Sigmoid colon (tissue), 6 donors: ENCODE measurements at regions not wholly inside any gene's neighbourhood (a gene's known extent, or its start where the extent isn't known, plus 50 kb on each side); places are given as distances from the start of the nearest gene placed in this dataset.
"Not testable (repeated sequence)": the region's sequence is repeated elsewhere in the genome, so short reads cannot be mapped to it uniquely, and the experiment has no call there.

Source experiments
- DNase-seq: peaks from one replicate; pipeline ENCODE4 v3.0.0-alpha.2; 2019
- H3K27ac ChIP-seq, 4 donors: fragments of 200-600 bp; sonication (generic); one replicate each; pipeline ENCODE4 v1.5.1; 2016 to 2019; ENCODE audit warnings: mild to moderate bottlenecking in 1 of 4
- H3K27me3 ChIP-seq, 3 donors: fragments of 200-600 bp; sonication (generic); one replicate each; pipeline ENCODE4 v1.5.1; 2019; ENCODE audit warnings: mild to moderate bottlenecking in 1 of 3
- H3K36me3 ChIP-seq, 4 donors: fragments of 200-600 bp; sonication (generic); one replicate each; pipeline ENCODE4 v1.5.1; 2016 to 2019
- H3K4me1 ChIP-seq, 4 donors: fragments of 200-600 bp; sonication (generic); one replicate each; pipeline ENCODE4 v1.5.1; 2017 to 2019
- H3K4me3 ChIP-seq, 4 donors: fragments of 200-600 bp; sonication (generic); one replicate each; pipeline ENCODE4 v1.5.1; 2017 to 2019; ENCODE audit warnings: mild to moderate bottlenecking in 2 of 4, moderate library complexity in 1 of 4
- H3K9me3 ChIP-seq, 4 donors: fragments of 200-600 bp in 3 of 4; sonication (generic) in 3 of 4; one replicate each; pipeline versions ENCODE4 v1.5.1 to v1.6.1; 2013 to 2019
- CTCF ChIP-seq, 4 experiments: fragments of 450-650 bp in 3 of 4; fragments of 200-600 bp in 1 of 4; IDR thresholded peaks; one replicate each; pipeline ENCODE4 v1.5.1; 2016 to 2019; ENCODE audit warnings: antibody characterized with exemption in 4 of 4, mild to moderate bottlenecking in 3 of 4, moderate library complexity in 2 of 4
- EP300 ChIP-seq, 4 donors: sonication (generic); formaldehyde crosslinking; IDR thresholded peaks; one replicate each; pipeline ENCODE4 v1.6.1; 2017; ENCODE audit warnings: antibody characterized with exemption in 4 of 4
- POLR2A ChIP-seq, 2 donors: fragments of 450-650 bp; IDR thresholded peaks; one replicate each; pipeline ENCODE4 v1.6.1; 2016; ENCODE audit warnings: antibody characterized with exemption in 2 of 2, mild to moderate bottlenecking in 2 of 2, moderate library complexity in 2 of 2
- POLR2AphosphoS5 ChIP-seq, 4 donors: sonication (generic); formaldehyde crosslinking; IDR thresholded peaks; one replicate each; pipeline ENCODE4 v1.6.1; 2017; ENCODE audit warnings: antibody characterized with exemption in 4 of 4
- WGBS, 2 donors: extraction: QIAGEN DNeasy Blood & Tissue Kit; methylation state at CpG; one replicate each; pipeline ENCODE4 v1.1.7; 2013; 5-methylcytosine and 5-hydroxymethylcytosine counted together
- intact Hi-C: fragments of 100-400 bp; cut with DNase I; formaldehyde crosslinking; loops from one replicate; pipeline ENCODE4 v1.15.1; 2023
- donor health status: healthy with polysubstance abuse.
- donor health status: healthy.

- Histone ChIP-seq H3K9me3 (no peaks in the 10 kb centered on the region), H3K27me3 (no peaks in the 10 kb centered on the region), H3K4me3 (no peak overlapping the region), H3K27ac (no peak overlapping the region), H3K4me1 (no peaks in the 10 kb centered on the region), H3K36me3 (no peaks in the 10 kb centered on the region)
- intact Hi-C loops = no loop called here
- DNase-seq = no peak
- WGBS, 2 donors = 69 to 81% methylated on average over 2 of the region's 2 CpGs
- TF ChIP-seq EP300 (IDR thresholded peaks at IDR 0.05) = no peak
- no peak for TF ChIP-seq POLR2AphosphoS5 (IDR thresholded peaks at IDR 0.05)
- TF ChIP-seq CTCF (IDR thresholded peaks at IDR 0.05) = no peak
- no peak for TF ChIP-seq POLR2A (IDR thresholded peaks at IDR 0.05)
Observed at GRCh38 chr1:194367121-194367520, 1180.7 kb upstream of the B3GALT2 start.

DNA sequence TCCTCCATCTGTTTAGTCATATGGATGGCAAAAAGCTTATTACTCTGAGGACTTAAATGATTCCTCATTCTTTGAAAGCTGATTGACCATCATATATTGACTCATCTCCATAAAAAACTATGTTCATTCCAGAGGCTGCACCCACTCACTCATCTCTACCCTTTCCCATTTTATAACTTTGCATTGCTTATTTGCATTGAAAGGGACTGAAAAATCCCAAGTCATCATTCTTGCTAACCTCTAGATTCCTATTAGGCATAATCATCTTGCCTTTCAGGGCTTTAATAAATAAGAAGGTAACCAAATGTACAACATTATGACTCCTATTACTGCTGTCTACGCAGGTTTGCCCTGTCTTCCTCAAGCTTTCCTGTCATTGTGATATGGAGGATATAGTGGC lies 1180.3 kb upstream of the B3GALT2 start:
- TF ChIP-seq POLR2A (IDR thresholded peaks at IDR 0.05) = no peak
- TF ChIP-seq POLR2AphosphoS5 (IDR thresholded peaks at IDR 0.05) = no peak
- no peak for TF ChIP-seq EP300 (IDR thresholded peaks at IDR 0.05)
- TF ChIP-seq CTCF (IDR thresholded peaks at IDR 0.05) = no peak
- DNase-seq = no peak
- H3K36me3 ChIP-seq = no peaks in the 10 kb centered on the region
- H3K9me3 ChIP-seq = no peaks in the 10 kb centered on the region
- no peak overlapping the region for H3K27ac ChIP-seq
- intact Hi-C loops = no loop called here
- no peaks in the 10 kb centered on the region for H3K4me1 ChIP-seq
- 85 to 91% methylated on average over 1 of the region's 1 CpG for WGBS, 2 donors
- no peaks in the 10 kb centered on the region for H3K27me3 ChIP-seq
- H3K4me3 ChIP-seq = no peak overlapping the region

- no peak for DNase-seq
- Histone ChIP-seq H3K27ac (no peak overlapping the region), H3K9me3 (no peaks in the 10 kb centered on the region), H3K36me3 (no peaks in the 10 kb centered on the region), H3K4me1 (no peaks in the 10 kb centered on the region), H3K27me3 (no peaks in the 10 kb centered on the region), H3K4me3 (no peak overlapping the region)
- 45 to 57% methylated on average over 4 of the region's 4 CpGs for WGBS, 2 donors
- TF ChIP-seq POLR2A (IDR thresholded peaks at IDR 0.05) (no peak), CTCF (IDR thresholded peaks at IDR 0.05) (no peak), EP300 (IDR thresholded peaks at IDR 0.05) (no peak), POLR2AphosphoS5 (IDR thresholded peaks at IDR 0.05) (no peak)
- intact Hi-C loops = no loop called here
Observed at GRCh38 chr1:194362327-194362726, 1175.9 kb upstream of the B3GALT2 start.

- TF ChIP-seq POLR2AphosphoS5 (IDR thresholded peaks at IDR 0.05) (no peak), EP300 (IDR thresholded peaks at IDR 0.05) (no peak)
- 49 to 56% methylated on average over 5 of the region's 5 CpGs for WGBS, 2 donors
Observed at GRCh38 chr1:194361374-194362131, 1175.1 kb upstream of the B3GALT2 start.

GRCh38 chr1:194358208-194358581 lies 1171.8 kb upstream of the B3GALT2 start:
- H3K36me3 ChIP-seq = no peaks in the 10 kb centered on the region
- H3K9me3 ChIP-seq = no peaks in the 10 kb centered on the region
- TF ChIP-seq POLR2A (IDR thresholded peaks at IDR 0.05) = no peak
- no peak for TF ChIP-seq EP300 (IDR thresholded peaks at IDR 0.05)
- no peak for TF ChIP-seq POLR2AphosphoS5 (IDR thresholded peaks at IDR 0.05)
- no peak for TF ChIP-seq CTCF (IDR thresholded peaks at IDR 0.05)
- intact Hi-C loops = no loop called here
- no peaks in the 10 kb centered on the region for H3K4me1 ChIP-seq
- DNase-seq = no peak
- 95 to 96% methylated on average over 26 of the region's 26 CpGs for WGBS, 2 donors
- no peaks in the 10 kb centered on the region for H3K27me3 ChIP-seq
- H3K27ac ChIP-seq = no peak overlapping the region
- no peak overlapping the region for H3K4me3 ChIP-seq

More at GRCh38 chr1:194361374-194362131, 1175.1 kb upstream of the B3GALT2 start:
- no peaks in the 10 kb centered on the region for H3K36me3 ChIP-seq
- H3K4me3 ChIP-seq = no peak overlapping the region
- H3K27me3 ChIP-seq = no peaks in the 10 kb centered on the region
- H3K27ac ChIP-seq = no peak overlapping the region
- intact Hi-C loops = no loop called here
- DNase-seq = no peak
- no peaks in the 10 kb centered on the region for H3K9me3 ChIP-seq
- no peaks in the 10 kb centered on the region for H3K4me1 ChIP-seq

GRCh38 chr1:194357573-194358207 lies 1171.3 kb upstream of the B3GALT2 start:
- intact Hi-C loops, DNase-seq, H3K4me3 ChIP-seq, H3K4me1 ChIP-seq, H3K36me3 ChIP-seq, H3K27ac ChIP-seq, H3K9me3 ChIP-seq, H3K27me3 ChIP-seq: not testable (repeated sequence)
- WGBS, 2 donors = 91 to 96% methylated on average over 25 of the region's 25 CpGs
